SK-N-SH (cell line): ENCODE measurements at regions not wholly inside any gene's neighbourhood (a gene's known extent, or its start where the extent isn't known, plus 50 kb on each side); places are given as distances from the start of the nearest gene placed in this dataset.

Experiments used
- CTCF ChIA-PET: fragments of 300-600, 350-600 bp; formaldehyde crosslinking; extraction: SDS; loops from one replicate; lab custom pipeline; 2021; lab: Yijun Ruan, JAX
- POLR2A ChIA-PET: fragments of 350-600 bp; sonication (Branson Sonifier 250); formaldehyde crosslinking; extraction: SDS; loops from one replicate; lab custom pipeline; 2020; ENCODE audit warnings: antibody characterized with exemption, inconsistent platforms; lab: Yijun Ruan, JAX
- DNase-seq: peaks from one replicate; pipeline ENCODE4 v3.0.0; 2012
- H2AFZ ChIP-seq: fragments of 200-600 bp; sonication (generic); 2 replicates; pipeline ENCODE4 v1.8.1; 2016; ENCODE audit warnings: antibody characterized with exemption, mild to moderate bottlenecking, low read depth
- H3F3A ChIP-seq: fragments of 200-600 bp; sonication (generic); replicated peaks from 2 replicates; pipeline ENCODE3; 2016; ENCODE audit warnings: antibody characterized with exemption, mild to moderate bottlenecking; ENCODE audit not compliant: insufficient read depth
- H3K27ac ChIP-seq, 2 experiments: fragments of 200-500 bp in 1 of 2; fragments of 200-600 bp in 1 of 2; sonication (Bioruptor generic) in 1 of 2; sonication (generic), shearing (Covaris generic) in 1 of 2; 2 replicates each; pipeline versions ENCODE4 v1.5.1 to v1.6.1; 2014 to 2016; ENCODE audit warnings: low read depth in 2 of 2, inconsistent platforms in 1 of 2, low read length in 1 of 2, mild to moderate bottlenecking in 1 of 2, mixed read lengths in 1 of 2
- H3K27me3 ChIP-seq: fragments of 200-600 bp; sonication (generic), shearing (Covaris generic); 2 replicates; pipeline ENCODE4 v1.6.1; 2016; ENCODE audit warnings: mixed run types; ENCODE audit not compliant: insufficient read depth
- H3K36me3 ChIP-seq, 2 experiments: fragments of 200-500 bp in 1 of 2; fragments of 200-600 bp in 1 of 2; sonication (Bioruptor generic) in 1 of 2; sonication (generic) in 1 of 2; replicated peaks in 1 of 2; 2 replicates each; pipeline versions ENCODE3 to v1.5.1; 2014 to 2016; ENCODE audit warnings: low read length in 1 of 2, mild to moderate bottlenecking in 1 of 2; ENCODE audit not compliant: insufficient read depth in 2 of 2, control insufficient read depth in 1 of 2
- H3K4me1 ChIP-seq, 2 experiments: fragments of 200-500 bp in 1 of 2; fragments of 200-600 bp in 1 of 2; sonication (Bioruptor generic) in 1 of 2; sonication (generic), shearing (Covaris generic) in 1 of 2; 2 replicates each; pipeline versions ENCODE4 v1.5.1 to v1.6.1; 2014 to 2016; ENCODE audit warnings: low read depth in 1 of 2, low read length in 1 of 2, mixed run types in 1 of 2; ENCODE audit not compliant: insufficient read depth in 2 of 2, control insufficient read depth in 1 of 2
- H3K4me2 ChIP-seq: fragments of 200-600 bp; sonication (generic), shearing (Covaris generic); 2 replicates; pipeline ENCODE4 v1.6.1; 2017; ENCODE audit warnings: mixed run types
- H3K4me3 ChIP-seq, 2 experiments: fragments of 200-500 bp in 1 of 2; fragments of 200-600 bp in 1 of 2; sonication (Bioruptor generic) in 1 of 2; sonication (generic), shearing (Covaris generic) in 1 of 2; 2 replicates each; pipeline versions ENCODE4 v1.5.1 to v1.8.1; 2014 to 2016; ENCODE audit warnings: low read depth in 2 of 2, inconsistent platforms in 1 of 2, low read length in 1 of 2, mild to moderate bottlenecking in 1 of 2, mixed read lengths in 1 of 2, moderate library complexity in 1 of 2
- H3K79me2 ChIP-seq: fragments of 200-600 bp; sonication (generic); 2 replicates; pipeline ENCODE4 v1.8.1; 2017; ENCODE audit warnings: mild to moderate bottlenecking; ENCODE audit not compliant: insufficient read depth
- H3K9ac ChIP-seq: fragments of 200-600 bp; sonication (generic); 2 replicates; pipeline ENCODE4 v1.6.1; 2017; ENCODE audit warnings: mixed run types
- H3K9me2 ChIP-seq: fragments of 200-600 bp; sonication (generic); 2 replicates; pipeline ENCODE4 v1.6.1; 2017; ENCODE audit warnings: mixed run types
- H3K9me3 ChIP-seq: fragments of 200-600 bp; sonication (generic); 2 replicates; pipeline ENCODE4 v1.6.1; 2017; ENCODE audit warnings: mixed run types, mild to moderate bottlenecking, moderate library complexity
- H4K20me1 ChIP-seq: fragments of 200-600 bp; sonication (generic); 2 replicates; pipeline ENCODE4 v1.6.1; 2017; ENCODE audit warnings: mild to moderate bottlenecking, mixed run types; ENCODE audit not compliant: insufficient read depth
- CHD2 ChIP-seq: fragments of 150-350 bp; IDR thresholded peaks from 2 replicates; pipeline ENCODE4 v1.6.1; 2018; ENCODE audit warnings: low read length; ENCODE audit not compliant: partially characterized antibody
- ELF1 ChIP-seq: IDR thresholded peaks from 2 replicates; pipeline ENCODE4 v1.4.0; 2012
- EP300 ChIP-seq, 2 experiments: IDR thresholded peaks; 2 replicates each; pipeline versions ENCODE4 v1.4.0 to v1.6.1; 2012; ENCODE audit warnings: borderline replicate concordance in 1 of 2, low read depth in 1 of 2, low read length in 1 of 2
- EZH2phosphoT487 ChIP-seq: fragments of 200-600 bp; sonication (generic); IDR thresholded peaks from 2 replicates; pipeline ENCODE4 v1.6.1; 2017; ENCODE audit warnings: low read depth, mixed run types, mild to moderate bottlenecking, antibody characterized with exemption, moderate library complexity, borderline replicate concordance
- FOXJ3 ChIP-seq: sonication (generic); formaldehyde crosslinking; IDR thresholded peaks from 2 replicates; pipeline ENCODE4 v1.5.1; 2020; ENCODE audit warnings: mild to moderate bottlenecking, missing genetic modification reagents
- GABPA ChIP-seq: IDR thresholded peaks from 2 replicates; pipeline ENCODE4 v1.4.0; 2012; ENCODE audit warnings: low read depth, mild to moderate bottlenecking
- GATA2 ChIP-seq: sonication (generic); formaldehyde crosslinking; IDR thresholded peaks from 2 replicates; pipeline ENCODE4 v1.5.0; 2020; ENCODE audit warnings: mild to moderate bottlenecking, missing genetic modification reagents
- MAX ChIP-seq: IDR thresholded peaks from 2 replicates; pipeline ENCODE4 v1.4.0; 2012; ENCODE audit warnings: low read depth
- MXI1 ChIP-seq: IDR thresholded peaks from 2 replicates; pipeline ENCODE4 v1.6.1; 2012; ENCODE audit warnings: mild to moderate bottlenecking, low read depth, low read length, improper control_type of control experiment
- NRF1 ChIP-seq: IDR thresholded peaks from 2 replicates; pipeline ENCODE4 v1.6.1; 2012; ENCODE audit warnings: low read depth, mild to moderate bottlenecking, low read length
- POLR2AphosphoS5 ChIP-seq: IDR thresholded peaks from 2 replicates; pipeline ENCODE4 v1.6.1; 2012; ENCODE audit warnings: low read depth, low read length
- RCOR1 ChIP-seq: fragments of 150-350 bp; IDR thresholded peaks from 2 replicates; pipeline ENCODE4 v1.6.1; 2017; ENCODE audit warnings: antibody characterized with exemption, low read length
- RFX5 ChIP-seq: IDR thresholded peaks from 2 replicates; pipeline ENCODE4 v1.6.1; 2012; ENCODE audit warnings: mild to moderate bottlenecking, improper control_type of control experiment, low read length
- TAF1 ChIP-seq: IDR thresholded peaks from 2 replicates; pipeline ENCODE4 v1.6.1; 2012; ENCODE audit warnings: low read depth, mild to moderate bottlenecking, low read length, moderate library complexity, borderline replicate concordance
- TCF12 ChIP-seq: IDR thresholded peaks from 2 replicates; pipeline ENCODE4 v1.4.0; 2012
- TEAD4 ChIP-seq: IDR thresholded peaks from 2 replicates; pipeline ENCODE4 v1.4.0; 2012; ENCODE audit warnings: mild to moderate bottlenecking, borderline replicate concordance; ENCODE audit not compliant: insufficient read depth
- USF2 ChIP-seq: fragments of 150-350 bp; IDR thresholded peaks from 2 replicates; pipeline ENCODE4 v1.6.1; 2017; ENCODE audit warnings: antibody characterized with exemption, low read length, low read depth, borderline replicate concordance
- YY1 ChIP-seq: IDR thresholded peaks from 2 replicates; pipeline ENCODE4 v1.4.0; 2012; ENCODE audit warnings: low read depth, mild to moderate bottlenecking
- ZBTB33 ChIP-seq: IDR thresholded peaks from 2 replicates; pipeline ENCODE4 v1.4.0; 2012; ENCODE audit warnings: low read depth, borderline replicate concordance
- WGBS: methylation state at CpG from one replicate; pipeline ENCODE4 v1.1.6; 2017; ENCODE audit warnings: low lambda C conversion rate; 5-methylcytosine and 5-hydroxymethylcytosine counted together

GRCh38 chr4:152029631-152030030, 268.8 kb upstream of the GATB start:
- Histone ChIP-seq H3K4me1 (no peaks in the 10 kb centered on the region), H3K9ac (no peak overlapping the region), H3K9me2 (no peaks in the 10 kb centered on the region), H3K27ac (no peak overlapping the region), H3K4me3 (no peak overlapping the region), H3K27me3 (no peaks in the 10 kb centered on the region), H2AFZ (no peak overlapping the region), H3F3A (no peaks in the 10 kb centered on the region), H3K79me2 (no peaks in the 10 kb centered on the region), H3K4me2 (no peak overlapping the region), H3K36me3 (no peaks in the 10 kb centered on the region), H4K20me1 (no peaks in the 10 kb centered on the region), H3K9me3 (no peaks in the 10 kb centered on the region)
- CTCF ChIA-PET = no interaction called here
- WGBS = 53% methylated on average over 6 of the region's 6 CpGs
- DNase-seq = no peak
- no peak for TF ChIP-seq NRF1
- no peak for TF ChIP-seq YY1
- no peak for TF ChIP-seq MXI1
- no peak for TF ChIP-seq GATA2 (CRISPR knock-in tag)
- TF ChIP-seq FOXJ3 = no peak
- no peak for TF ChIP-seq TCF12
- POLR2A ChIA-PET = no interaction called here

GRCh38 chr4:152028131-152028530, 267.3 kb upstream of the GATB start:
- H3K9me3 ChIP-seq = no peaks in the 10 kb centered on the region
- H3K79me2 ChIP-seq = no peaks in the 10 kb centered on the region
- no peak for DNase-seq
- H3K4me1 ChIP-seq = no peaks in the 10 kb centered on the region
- no peak overlapping the region for H3K9ac ChIP-seq
- H3K9me2 ChIP-seq = no peaks in the 10 kb centered on the region
- H3K27ac ChIP-seq = no peak overlapping the region
- CTCF ChIA-PET = interaction anchor here (0.6 kb wide), 1 partner anchor 33 kb away, joined by 3 read pairs; no protein-coding TSS in a partner anchor
- no peak overlapping the region for H3K4me2 ChIP-seq
- no peaks in the 10 kb centered on the region for H3F3A ChIP-seq
- H3K27me3 ChIP-seq = no peaks in the 10 kb centered on the region
- TF ChIP-seq ZBTB33 (no peak), EP300 (IDR thresholded peaks at IDR 0.05; ENCODE audit: borderline replicate concordance in 1 of 2, low read depth in 1 of 2, low read length in 1 of 2) (no peak), ELF1 (no peak), CHD2 (no peak), EZH2phosphoT487 (no peak), USF2 (no peak), GABPA (no peak), MXI1 (no peak), POLR2AphosphoS5 (no peak), RCOR1 (no peak), TAF1 (no peak), TEAD4 (no peak), MAX (no peak), GATA2 (CRISPR knock-in tag) (no peak), RFX5 (no peak)
- TF ChIP-seq, all 33 proteins: peak for 0
- no peak overlapping the region for H3K4me3 ChIP-seq
- 56% methylated on average over 1 of the region's 1 CpG for WGBS
- H2AFZ ChIP-seq = no peak overlapping the region
- no peaks in the 10 kb centered on the region for H3K36me3 ChIP-seq
- no peaks in the 10 kb centered on the region for H4K20me1 ChIP-seq
- POLR2A ChIA-PET = no interaction called here
